Neuron (in vitro differentiated cells): ENCODE measurements at regions not wholly inside any gene's neighbourhood (a gene's known extent, or its start where the extent isn't known, plus 50 kb on each side); places are given as distances from the start of the nearest gene placed in this dataset.
"Not testable (repeated sequence)": the region's sequence is repeated elsewhere in the genome, so short reads cannot be mapped to it uniquely, and the experiment has no call there.

Experiments
- H2AFZ ChIP-seq: one replicate; pipeline ENCODE4 v1.6.1; 2013; ENCODE audit warnings: low read depth, mild to moderate bottlenecking, inconsistent platforms, low read length, moderate library complexity
- H3K27me3 ChIP-seq: one replicate; pipeline ENCODE4 v1.6.1; 2013; ENCODE audit warnings: low read length; ENCODE audit not compliant: insufficient read depth
- H3K36me3 ChIP-seq: one replicate; pipeline ENCODE4 v1.6.1; 2013; ENCODE audit warnings: low read length; ENCODE audit not compliant: insufficient read depth
- H3K4me1 ChIP-seq: one replicate; pipeline ENCODE4 v1.6.1; 2013; ENCODE audit warnings: low read length; ENCODE audit not compliant: insufficient read depth
- H3K4me3 ChIP-seq: 2 replicates; pipeline ENCODE4 v1.5.1; 2013; ENCODE audit warnings: mild to moderate bottlenecking, low read length, moderate library complexity
- H3K9me3 ChIP-seq: one replicate; pipeline ENCODE4 v1.6.1; 2013; ENCODE audit warnings: low read length

- H3K4me3 ChIP-seq, result no peak overlapping the region
- H3K9me3 ChIP-seq, result no peaks in the 10 kb centered on the region
- H3K4me1 ChIP-seq, result peaks cover 11% of the 10 kb centered on the region
- H3K27me3 ChIP-seq, result no peaks in the 10 kb centered on the region
- H3K36me3 ChIP-seq, result no peaks in the 10 kb centered on the region
- no peak overlapping the region for H2AFZ ChIP-seq
These were observed 87.1 kb upstream of the KCNA1 start for GRCh38 chr12:4822572-4822971.

- Histone ChIP-seq H3K9me3 (no peaks in the 10 kb centered on the region), H3K27me3 (no peaks in the 10 kb centered on the region), H3K4me3 (no peak overlapping the region), H2AFZ (no peak overlapping the region), H3K4me1 (no peaks in the 10 kb centered on the region), H3K36me3 (no peaks in the 10 kb centered on the region)
These were observed 85.3 kb upstream of the KCNA1 start for GRCh38 chr12:4824380-4824779.

GRCh38 chr12:4825011-4825858, 84.5 kb upstream of the KCNA1 start:
- no peaks in the 10 kb centered on the region for H3K27me3 ChIP-seq
- H3K9me3 ChIP-seq, result no peaks in the 10 kb centered on the region
- H3K36me3 ChIP-seq, result no peaks in the 10 kb centered on the region
- H3K4me3 ChIP-seq, result no peak overlapping the region
- H3K4me1 ChIP-seq, result no peaks in the 10 kb centered on the region
- H2AFZ ChIP-seq, result no peak overlapping the region

- H3K9me3 ChIP-seq, result no peaks in the 10 kb centered on the region
- H3K4me1 ChIP-seq, result no peaks in the 10 kb centered on the region
- no peaks in the 10 kb centered on the region for H3K36me3 ChIP-seq
- no peaks in the 10 kb centered on the region for H3K27me3 ChIP-seq
- H3K4me3 ChIP-seq, result no peak overlapping the region
- no peak overlapping the region for H2AFZ ChIP-seq
These were observed 82.8 kb upstream of the KCNA1 start for GRCh38 chr12:4826909-4827308.

GRCh38 chr12:4828176-4828575, 81.5 kb upstream of the KCNA1 start:
- no peaks in the 10 kb centered on the region for H3K9me3 ChIP-seq
- H3K4me3 ChIP-seq, result no peak overlapping the region
- no peaks in the 10 kb centered on the region for H3K27me3 ChIP-seq
- H2AFZ ChIP-seq, result no peak overlapping the region
- no peaks in the 10 kb centered on the region for H3K36me3 ChIP-seq
- H3K4me1 ChIP-seq, result no peaks in the 10 kb centered on the region

GRCh38 chr12:4829161-4829792, 80.4 kb upstream of the KCNA1 start:
- Histone ChIP-seq H3K27me3 (no peaks in the 10 kb centered on the region), H2AFZ (no peak overlapping the region), H3K4me3 (no peak overlapping the region), H3K4me1 (no peaks in the 10 kb centered on the region), H3K36me3 (no peaks in the 10 kb centered on the region), H3K9me3 (no peaks in the 10 kb centered on the region)

- no peak overlapping the region for H3K4me3 ChIP-seq
- H3K27me3 ChIP-seq, result no peaks in the 10 kb centered on the region
- H3K36me3 ChIP-seq, result no peaks in the 10 kb centered on the region
- no peak overlapping the region for H2AFZ ChIP-seq
- H3K9me3 ChIP-seq, result no peaks in the 10 kb centered on the region
- H3K4me1 ChIP-seq, result no peaks in the 10 kb centered on the region
These were observed 79.9 kb upstream of the KCNA1 start for GRCh38 chr12:4829793-4830162.

- Histone ChIP-seq H3K9me3 (no peaks in the 10 kb centered on the region), H3K27me3 (no peaks in the 10 kb centered on the region), H2AFZ (no peak overlapping the region), H3K36me3 (no peaks in the 10 kb centered on the region), H3K4me3 (no peak overlapping the region), H3K4me1 (no peaks in the 10 kb centered on the region)
These were observed 79.0 kb upstream of the KCNA1 start for GRCh38 chr12:4830556-4831210.

- Histone ChIP-seq H3K4me3 (no peak overlapping the region), H3K27me3 (no peaks in the 10 kb centered on the region), H3K4me1 (no peaks in the 10 kb centered on the region), H3K36me3 (no peaks in the 10 kb centered on the region), H2AFZ (no peak overlapping the region), H3K9me3 (no peaks in the 10 kb centered on the region)
These were observed 76.7 kb upstream of the KCNA1 start for GRCh38 chr12:4833053-4833452.

GRCh38 chr12:4833524-4833923, 76.2 kb upstream of the KCNA1 start:
- H2AFZ ChIP-seq, result no peak overlapping the region
- no peak overlapping the region for H3K4me3 ChIP-seq
- no peaks in the 10 kb centered on the region for H3K36me3 ChIP-seq
- no peaks in the 10 kb centered on the region for H3K9me3 ChIP-seq
- no peaks in the 10 kb centered on the region for H3K4me1 ChIP-seq
- no peaks in the 10 kb centered on the region for H3K27me3 ChIP-seq

GRCh38 chr12:4842401-4842800, 67.3 kb upstream of the KCNA1 start:
- H3K4me1 ChIP-seq, H3K4me3 ChIP-seq, H3K36me3 ChIP-seq, H3K9me3 ChIP-seq, H2AFZ ChIP-seq, H3K27me3 ChIP-seq: not testable (repeated sequence)

GRCh38 chr12:4843907-4844306, 65.8 kb upstream of the KCNA1 start:
- Histone ChIP-seq H2AFZ (no peak overlapping the region), H3K4me3 (no peak overlapping the region), H3K36me3 (no peaks in the 10 kb centered on the region), H3K27me3 (no peaks in the 10 kb centered on the region), H3K4me1 (no peaks in the 10 kb centered on the region), H3K9me3 (no peaks in the 10 kb centered on the region)

- Histone ChIP-seq H3K27me3 (no peaks in the 10 kb centered on the region), H3K4me1 (no peaks in the 10 kb centered on the region), H2AFZ (no peak overlapping the region), H3K4me3 (no peak overlapping the region), H3K36me3 (peaks cover 5% of the 10 kb centered on the region), H3K9me3 (no peaks in the 10 kb centered on the region)
These were observed 62.0 kb upstream of the KCNA1 start for GRCh38 chr12:4847713-4848112.
